H1 (cell line): ENCODE measurements at regions not wholly inside any gene's neighbourhood (a gene's known extent, or its start where the extent isn't known, plus 50 kb on each side); places are given as distances from the start of the nearest gene placed in this dataset.

Source experiments
- BRCA1 ChIP-seq: IDR thresholded peaks from 2 replicates; pipeline ENCODE4 v1.6.1; 2012; ENCODE audit warnings: low read depth, low read length, improper control_type of control experiment
- CTCF ChIP-seq, 3 experiments: IDR thresholded peaks; 1 replicate in 2 of 3; 2 replicates in 1 of 3; pipeline versions ENCODE4 v1.5.1 to v1.6.1; 2011; ENCODE audit warnings: low read length in 3 of 3, mild to moderate bottlenecking in 3 of 3, inconsistent platforms in 2 of 3, low read depth in 1 of 3, moderate library complexity in 1 of 3; ENCODE audit not compliant: insufficient read depth in 1 of 3; ENCODE audit errors: control extremely low read depth in 1 of 3
- KDM4A ChIP-seq: IDR thresholded peaks from one replicate; pipeline ENCODE4 v1.7.1; 2012; ENCODE audit warnings: low read depth, mild to moderate bottlenecking, moderate library complexity, low read length, inconsistent platforms; ENCODE audit not compliant: severe bottlenecking
- NANOG ChIP-seq: IDR thresholded peaks from 2 replicates; pipeline ENCODE4 v1.6.1; 2011; ENCODE audit warnings: low read length, low read depth, mild to moderate bottlenecking, inconsistent platforms; ENCODE audit not compliant: insufficient read depth, poor library complexity, severe bottlenecking

GRCh38 chr7:10724449-10724848, 249.2 kb upstream of the PHF14 start (continued):
- TF ChIP-seq CTCF (IDR thresholded peaks at IDR 0.05; ENCODE audit: control extremely low read depth in 1 of 3, insufficient read depth in 1 of 3, low read depth in 1 of 3, low read length in 3 of 3) (no peak), KDM4A (no peak), NANOG (no peak), BRCA1 (no peak)
- TF ChIP-seq, all 59 proteins: peak for 0
